GM23248 (cell line): ENCODE measurements at regions not wholly inside any gene's neighbourhood (a gene's known extent, or its start where the extent isn't known, plus 50 kb on each side); places are given as distances from the start of the nearest gene placed in this dataset.

Experiments used
- DNase-seq: peaks from one replicate; pipeline ENCODE4 v3.0.0-alpha.2; 2015
- H2AFZ ChIP-seq: fragments of 200-600 bp; sonication (generic); 2 replicates; pipeline ENCODE4 v1.6.1; 2016; ENCODE audit warnings: antibody characterized with exemption
- H3F3A ChIP-seq: fragments of 200-600 bp; sonication (generic); 2 replicates; pipeline ENCODE4 v1.6.1; 2016; ENCODE audit warnings: mild to moderate bottlenecking, antibody characterized with exemption, mixed run types; ENCODE audit not compliant: insufficient read depth
- H3K27ac ChIP-seq: fragments of 200-600 bp; sonication (generic); 2 replicates; pipeline ENCODE4 v1.5.1; 2016; ENCODE audit warnings: mild to moderate bottlenecking
- H3K27me3 ChIP-seq: fragments of 200-600 bp; sonication (generic); replicated peaks from 2 replicates; pipeline ENCODE4 v1.6.1; 2016; ENCODE audit warnings: mild to moderate bottlenecking; ENCODE audit not compliant: insufficient read depth
- H3K36me3 ChIP-seq: fragments of 200-600 bp; sonication (generic); 2 replicates; pipeline ENCODE4 v1.6.1; 2016; ENCODE audit warnings: low read depth, mild to moderate bottlenecking
- H3K4me1 ChIP-seq: fragments of 200-600 bp; sonication (generic); 2 replicates; pipeline ENCODE4 v1.6.1; 2016; ENCODE audit warnings: mild to moderate bottlenecking; ENCODE audit not compliant: insufficient read depth
- H3K4me2 ChIP-seq: fragments of 200-600 bp; sonication (generic); one replicate; pipeline ENCODE4 v1.6.1; 2016; ENCODE audit warnings: mild to moderate bottlenecking; ENCODE audit not compliant: unreplicated experiment
- H3K4me3 ChIP-seq: fragments of 200-600 bp; sonication (generic); 2 replicates; pipeline ENCODE4 v1.5.1; 2016; ENCODE audit warnings: mild to moderate bottlenecking
- H3K79me2 ChIP-seq: fragments of 200-600 bp; sonication (generic); 2 replicates; pipeline ENCODE4 v1.6.1; 2016; ENCODE audit warnings: mild to moderate bottlenecking; ENCODE audit not compliant: insufficient read depth
- H3K9ac ChIP-seq: fragments of 200-600 bp; sonication (generic); 2 replicates; pipeline ENCODE4 v1.6.1; 2016; ENCODE audit warnings: mild to moderate bottlenecking
- H3K9me2 ChIP-seq: fragments of 200-600 bp; sonication (generic); 2 replicates; pipeline ENCODE4 v1.6.1; 2016; ENCODE audit warnings: mixed run types, mild to moderate bottlenecking, moderate library complexity; ENCODE audit not compliant: insufficient read depth
- H3K9me3 ChIP-seq: fragments of 200-600 bp; sonication (generic); one replicate; pipeline ENCODE4 v1.6.1; 2017; ENCODE audit warnings: low read depth
- H4K20me1 ChIP-seq: fragments of 200-600 bp; sonication (generic); 2 replicates; pipeline ENCODE4 v1.6.0; 2016; ENCODE audit not compliant: insufficient read depth
- EZH2 ChIP-seq: fragments of 200-600 bp; sonication (generic); IDR thresholded peaks from 2 replicates; pipeline ENCODE4 v1.6.1; 2018; ENCODE audit warnings: antibody characterized with exemption, mild to moderate bottlenecking; ENCODE audit not compliant: insufficient read depth, poor library complexity, severe bottlenecking
- EZH2phosphoT487 ChIP-seq: fragments of 200-600 bp; sonication (generic); IDR thresholded peaks from 2 replicates; pipeline ENCODE4 v1.6.1; 2018; ENCODE audit warnings: antibody characterized with exemption, moderate library complexity, mild to moderate bottlenecking, low read depth; ENCODE audit not compliant: insufficient read depth
- WGBS, 2 experiments: methylation state at CpG; one replicate each; pipeline ENCODE4 v1.1.6; 2015 to 2017; ENCODE audit warnings: low lambda C conversion rate in 2 of 2, low coverage in 1 of 2; ENCODE audit errors: missing lambda C conversion rate in 2 of 2; 5-methylcytosine and 5-hydroxymethylcytosine counted together
- in situ Hi-C: fragments of 300-500 bp; cut with MboI; formaldehyde crosslinking; loops from 2 replicates; pipeline ENCODE4 v1.15.0; 2020

DNA sequence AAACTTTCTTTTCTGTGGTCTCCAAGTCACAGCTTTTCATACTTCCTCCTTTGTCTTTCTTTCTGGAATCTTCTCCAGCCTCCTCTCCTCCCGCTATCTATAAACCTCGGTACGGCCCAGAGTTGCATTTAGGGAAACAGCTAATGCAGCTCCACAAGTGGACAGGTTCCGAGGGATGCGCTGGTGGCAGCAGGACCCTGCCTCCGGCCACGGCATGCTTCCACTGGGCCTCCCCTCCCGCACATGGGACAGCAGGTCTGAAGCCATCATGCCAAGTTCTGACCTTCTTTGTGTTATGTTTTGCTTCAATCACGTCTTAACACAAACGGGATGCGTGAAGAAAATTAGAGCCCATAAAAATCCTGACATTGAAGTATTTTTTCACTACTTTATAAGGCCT lies 136.9 kb downstream of the IRX2 start:
- no peaks in the 10 kb centered on the region for H3K27me3 ChIP-seq
- DNase-seq, result no peak
- H3K4me1 ChIP-seq, result no peaks in the 10 kb centered on the region
- H3K36me3 ChIP-seq, result no peaks in the 10 kb centered on the region
- H3K9me2 ChIP-seq, result no peaks in the 10 kb centered on the region
- H3F3A ChIP-seq, result no peaks in the 10 kb centered on the region
- no peak overlapping the region for H2AFZ ChIP-seq
- H4K20me1 ChIP-seq, result no peaks in the 10 kb centered on the region
- no peak overlapping the region for H3K4me3 ChIP-seq
- WGBS, 2 experiments, result 30 to 37% methylated on average over 11 of the region's 11 CpGs
- H3K4me2 ChIP-seq, result no peak overlapping the region
- H3K79me2 ChIP-seq, result no peaks in the 10 kb centered on the region
- no peak overlapping the region for H3K9ac ChIP-seq
- in situ Hi-C loops, result no loop called here
- no peaks in the 10 kb centered on the region for H3K9me3 ChIP-seq
- TF ChIP-seq EZH2phosphoT487, result no peak
- no peak for TF ChIP-seq EZH2
- H3K27ac ChIP-seq, result no peak overlapping the region

DNA sequence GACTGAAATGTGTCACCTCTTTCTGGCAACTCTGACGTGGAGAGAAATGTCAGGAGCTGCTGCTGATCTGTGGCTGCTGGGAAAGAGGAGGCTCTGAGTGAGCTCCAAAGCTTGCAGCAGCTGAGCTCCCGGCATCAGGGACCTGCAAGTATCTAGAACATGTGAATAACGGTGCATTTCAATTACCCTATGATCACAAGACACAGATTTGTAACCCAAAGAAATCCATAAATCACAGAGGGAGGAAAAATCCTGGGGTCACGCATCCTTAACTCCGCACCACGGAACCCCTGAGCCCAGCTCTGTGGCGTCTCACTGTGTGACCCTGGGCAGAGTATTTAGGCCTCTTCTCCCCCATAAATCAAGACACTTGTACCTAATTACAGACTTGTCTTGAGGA lies 139.8 kb downstream of the IRX2 start:
- Histone ChIP-seq H3K4me1 (no peaks in the 10 kb centered on the region), H3K36me3 (no peaks in the 10 kb centered on the region), H3K9me3 (no peaks in the 10 kb centered on the region), H3K27ac (no peak overlapping the region), H3K79me2 (no peaks in the 10 kb centered on the region), H3K9ac (no peak overlapping the region), H2AFZ (no peak overlapping the region), H3K9me2 (no peaks in the 10 kb centered on the region), H3F3A (no peaks in the 10 kb centered on the region), H3K4me2 (no peak overlapping the region), H3K27me3 (no peaks in the 10 kb centered on the region), H3K4me3 (no peak overlapping the region), H4K20me1 (no peaks in the 10 kb centered on the region)
- DNase-seq, result no peak
- in situ Hi-C loops, result no loop called here
- no peak for TF ChIP-seq EZH2
- no peak for TF ChIP-seq EZH2phosphoT487
- WGBS, 2 experiments, result 45 to 51% methylated on average over 7 of the region's 7 CpGs

DNA sequence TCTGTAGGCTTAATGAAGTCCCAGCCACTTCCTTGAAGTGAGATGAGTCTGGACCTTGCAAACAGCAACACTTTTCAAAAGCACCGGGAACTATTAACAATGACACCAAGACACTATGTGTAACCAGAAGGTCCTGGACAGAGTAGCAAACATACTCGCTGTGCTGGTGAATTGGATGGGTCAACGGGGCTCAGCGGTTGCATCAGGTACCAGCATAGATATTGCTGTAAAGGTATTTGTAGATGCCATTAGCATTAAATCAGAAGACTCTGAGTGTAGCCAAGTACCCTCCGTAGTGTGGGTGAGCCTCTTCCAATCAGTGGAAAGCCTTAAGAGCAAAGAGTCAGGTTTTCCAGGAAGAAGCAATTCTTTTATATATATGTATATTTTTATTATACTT lies 140.5 kb downstream of the IRX2 start:
- no peaks in the 10 kb centered on the region for H3F3A ChIP-seq
- TF ChIP-seq EZH2 (no peak), EZH2phosphoT487 (no peak)
- H3K9me2 ChIP-seq, result no peaks in the 10 kb centered on the region
- no peak for DNase-seq
- H3K36me3 ChIP-seq, result no peaks in the 10 kb centered on the region
- in situ Hi-C loops, result no loop called here
- no peaks in the 10 kb centered on the region for H3K4me1 ChIP-seq
- no peaks in the 10 kb centered on the region for H3K27me3 ChIP-seq
- no peaks in the 10 kb centered on the region for H3K9me3 ChIP-seq
- WGBS, 2 experiments, result 37 to 46% methylated on average over 5 of the region's 5 CpGs
- H3K9ac ChIP-seq, result no peak overlapping the region
- no peaks in the 10 kb centered on the region for H4K20me1 ChIP-seq
- no peak overlapping the region for H3K27ac ChIP-seq
- H2AFZ ChIP-seq, result no peak overlapping the region
- no peak overlapping the region for H3K4me2 ChIP-seq
- no peak overlapping the region for H3K4me3 ChIP-seq
- no peaks in the 10 kb centered on the region for H3K79me2 ChIP-seq

DNA sequence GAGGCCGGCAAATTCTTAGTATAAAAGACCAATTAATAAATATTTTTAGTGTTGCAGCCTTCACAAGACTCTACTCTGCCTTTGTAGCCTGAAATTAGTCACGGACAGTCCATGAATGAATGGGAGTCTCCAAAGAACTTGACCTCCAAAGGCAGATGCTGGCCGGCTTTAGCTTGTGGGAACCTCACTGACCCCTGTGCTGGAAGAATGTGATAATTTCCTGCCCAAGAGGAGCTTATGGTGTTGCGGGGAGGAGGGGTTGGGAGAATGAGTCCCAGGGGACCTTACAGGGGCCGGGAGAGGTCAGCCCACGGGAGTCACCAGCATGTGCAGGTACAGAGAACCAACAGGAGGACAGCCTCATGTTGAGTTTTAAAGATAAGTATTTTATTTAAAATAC lies 143.1 kb downstream of the IRX2 start:
- Histone ChIP-seq H3K79me2 (no peaks in the 10 kb centered on the region), H2AFZ (no peak overlapping the region), H4K20me1 (no peaks in the 10 kb centered on the region), H3K9me2 (no peaks in the 10 kb centered on the region), H3F3A (no peaks in the 10 kb centered on the region), H3K4me1 (no peaks in the 10 kb centered on the region), H3K9me3 (no peaks in the 10 kb centered on the region), H3K27me3 (no peaks in the 10 kb centered on the region), H3K4me3 (no peak overlapping the region), H3K27ac (no peak overlapping the region), H3K4me2 (no peak overlapping the region), H3K36me3 (no peaks in the 10 kb centered on the region), H3K9ac (no peak overlapping the region)
- no peak for TF ChIP-seq EZH2phosphoT487
- TF ChIP-seq EZH2, result no peak
- DNase-seq, result no peak
- 29 to 30% methylated on average over 6 of the region's 6 CpGs for WGBS, 2 experiments
- in situ Hi-C loops, result no loop called here

DNA sequence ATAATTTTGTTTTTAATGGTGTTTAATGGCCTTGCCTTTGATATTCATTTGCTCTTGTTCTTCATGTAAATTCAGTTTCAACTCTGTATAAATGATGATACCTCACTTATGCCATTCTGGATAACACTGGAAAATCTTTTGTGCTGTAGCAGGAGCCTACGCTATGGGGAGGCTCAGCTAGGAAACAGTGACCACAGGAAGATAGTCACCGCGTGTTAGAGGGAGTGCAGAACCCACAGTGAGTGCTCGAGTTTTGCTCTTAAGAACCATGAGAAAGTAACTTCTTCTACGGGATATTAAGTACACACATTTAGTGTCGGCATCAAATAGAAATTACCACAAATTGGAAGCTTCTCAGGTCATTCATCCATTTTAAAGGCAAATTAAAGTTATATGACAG lies 143.9 kb downstream of the IRX2 start:
- Histone ChIP-seq H4K20me1 (no peaks in the 10 kb centered on the region), H3K79me2 (no peaks in the 10 kb centered on the region), H3K9ac (no peak overlapping the region), H3K9me2 (no peaks in the 10 kb centered on the region), H3K27me3 (no peaks in the 10 kb centered on the region), H3K27ac (no peak overlapping the region), H3K4me1 (no peaks in the 10 kb centered on the region), H3K4me2 (no peak overlapping the region), H2AFZ (no peak overlapping the region), H3K9me3 (no peaks in the 10 kb centered on the region), H3K4me3 (no peak overlapping the region), H3F3A (no peaks in the 10 kb centered on the region), H3K36me3 (no peaks in the 10 kb centered on the region)
- WGBS, 2 experiments, result 40 to 48% methylated on average over 6 of the region's 6 CpGs
- no peak for DNase-seq
- in situ Hi-C loops, result no loop called here
- TF ChIP-seq EZH2 (no peak), EZH2phosphoT487 (no peak)
